ENCODE measurements at regions not wholly inside any gene's neighbourhood (a gene's known extent, or its start where the extent isn't known, plus 50 kb on each side); places are given as distances from the start of the nearest gene placed in this dataset.
A peak's percentile ranks its signal among the peaks of the same experiment; 100 is the strongest.
"Not testable (repeated sequence)": the region's sequence is repeated elsewhere in the genome, so short reads cannot be mapped to it uniquely, and the experiment has no call there.

DNA sequence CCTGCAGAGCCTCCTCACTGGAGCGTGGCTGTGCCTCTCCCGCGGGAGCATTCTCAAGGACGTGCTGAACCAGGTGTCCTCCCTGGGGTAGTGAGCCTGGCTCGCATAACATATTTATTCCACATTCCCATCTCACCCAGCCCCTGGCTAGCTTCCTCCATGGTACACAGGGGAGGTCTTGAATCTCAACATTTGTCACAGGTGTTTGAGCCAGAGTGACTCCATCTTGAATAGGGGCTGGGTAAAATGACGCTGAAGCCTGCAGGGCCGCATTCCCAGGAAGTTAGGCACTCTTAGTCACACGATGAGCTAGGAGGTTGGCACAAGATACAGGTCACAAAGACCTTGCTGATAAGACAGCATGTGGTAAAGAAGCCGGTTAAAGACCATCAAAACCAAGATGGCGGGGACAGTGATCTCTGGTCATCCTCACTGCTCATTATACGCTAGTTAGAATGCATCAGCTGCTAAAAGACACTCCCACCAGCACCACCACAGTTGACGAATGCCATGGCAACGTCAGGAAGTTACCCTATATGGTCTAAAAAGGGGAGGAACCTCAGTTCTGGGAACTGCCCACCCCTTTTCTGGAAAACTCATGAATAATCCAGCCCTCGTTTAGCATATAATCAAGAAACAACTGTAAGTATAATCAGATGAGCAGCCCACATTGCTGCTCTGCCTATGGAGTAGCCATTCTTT lies 273.8 kb upstream of the IRX4 start:
- DNase-seq: no peak

DNA sequence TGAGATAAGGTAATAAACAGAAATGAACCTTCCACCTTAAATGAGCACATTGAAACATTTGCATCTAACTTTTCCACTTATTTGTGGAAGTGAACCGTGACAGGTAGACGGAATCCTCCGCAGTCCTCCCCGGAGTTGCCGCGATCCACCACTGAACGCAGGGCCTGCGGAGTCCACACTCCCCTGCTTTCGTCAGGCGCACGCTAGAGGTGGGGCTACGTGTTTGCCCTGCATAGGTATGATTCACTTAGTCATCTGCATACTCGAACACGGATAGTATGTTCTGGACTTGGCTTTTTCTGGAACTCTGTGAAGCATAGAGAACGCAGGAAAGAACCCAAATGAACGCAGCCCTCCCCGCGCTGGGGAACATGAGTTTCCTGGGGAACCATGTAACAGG lies 272.8 kb upstream of the IRX4 start:
- no peak for DNase-seq

DNA sequence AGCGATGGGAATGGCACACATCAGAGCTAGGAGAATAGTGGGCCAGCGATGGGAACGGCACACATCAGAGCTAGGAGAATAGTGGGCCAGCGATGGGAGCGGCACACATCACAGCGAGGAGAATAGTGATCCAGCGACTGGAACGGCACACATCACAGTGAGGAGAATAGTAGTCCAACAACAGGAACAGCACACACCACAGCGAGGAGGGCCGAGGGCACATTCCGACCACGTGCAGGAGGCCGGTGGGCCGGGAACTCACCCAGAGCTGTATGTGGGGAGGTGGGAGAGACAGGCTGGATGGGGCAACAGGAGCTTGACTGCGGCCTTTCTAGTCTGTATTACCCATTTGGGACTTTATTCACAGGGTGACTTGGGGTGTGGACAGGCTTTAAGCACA lies 271.1 kb upstream of the IRX4 start:
- DNase-seq: no peak

DNA sequence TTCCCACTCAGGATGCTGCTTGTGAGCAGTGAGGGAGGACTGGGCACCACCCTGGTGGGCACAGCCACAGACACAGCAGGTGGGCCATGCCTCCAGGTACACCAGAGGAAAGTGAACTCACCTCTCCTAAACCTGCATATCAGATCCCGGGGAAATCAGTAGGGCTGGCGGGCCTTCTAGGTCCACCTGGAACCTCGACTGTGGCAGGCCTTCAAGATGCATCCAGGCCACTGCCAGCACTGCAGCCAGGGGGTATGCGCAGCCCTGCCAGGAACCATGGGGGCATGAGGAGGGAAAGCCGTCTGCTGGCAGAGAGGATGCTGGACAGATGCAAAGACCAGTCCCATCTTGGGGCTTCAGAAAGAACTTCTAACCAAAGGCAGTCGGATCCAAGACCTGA lies 270.6 kb upstream of the IRX4 start:
- no peak for DNase-seq

DNA sequence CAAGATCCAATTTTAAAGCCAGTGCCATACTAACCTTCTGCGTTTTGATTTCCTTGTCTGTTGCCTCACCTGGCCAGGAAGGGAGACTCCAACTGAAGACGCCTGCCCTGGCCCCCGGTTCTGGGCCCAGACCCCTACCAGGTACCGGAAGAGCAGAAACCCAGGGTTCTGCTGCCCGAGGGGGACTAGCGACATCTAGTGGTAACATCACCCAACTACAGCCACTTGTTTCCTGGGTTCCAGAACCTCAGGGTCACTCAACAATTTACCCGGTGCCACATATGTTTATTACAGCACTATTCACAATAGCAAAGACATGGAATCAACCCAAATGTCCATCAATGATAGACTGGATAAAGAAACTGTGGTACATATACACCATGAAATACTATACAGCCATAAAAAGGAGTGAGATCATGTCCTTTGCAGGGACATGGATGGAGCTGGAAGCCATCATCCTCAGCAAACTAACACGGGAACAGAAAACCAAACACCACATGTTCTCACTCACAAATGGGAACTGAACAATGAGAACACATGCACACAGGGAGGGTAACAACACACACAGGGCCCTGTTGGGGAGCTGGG lies 268.7 kb upstream of the IRX4 start:
- not testable (repeated sequence) for DNase-seq

DNA sequence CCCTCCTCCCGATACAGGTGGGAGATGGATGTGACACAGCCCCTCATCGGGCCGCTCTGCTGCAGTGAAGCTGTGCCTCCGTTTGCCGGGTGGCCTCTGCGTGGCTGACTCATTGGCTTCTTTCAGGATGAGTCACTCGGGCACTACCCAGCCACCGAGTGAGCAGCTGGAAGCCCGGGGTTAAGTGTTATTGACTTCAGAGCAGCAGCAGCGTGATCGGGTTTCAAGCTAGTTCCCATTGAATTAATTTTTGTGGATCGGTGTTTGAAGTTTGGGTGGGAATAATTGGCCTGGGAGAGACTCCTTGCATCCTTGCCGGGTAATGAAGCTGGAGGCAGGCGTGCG lies 266.4 kb upstream of the IRX4 start:
- DNase-seq: no peak

DNA sequence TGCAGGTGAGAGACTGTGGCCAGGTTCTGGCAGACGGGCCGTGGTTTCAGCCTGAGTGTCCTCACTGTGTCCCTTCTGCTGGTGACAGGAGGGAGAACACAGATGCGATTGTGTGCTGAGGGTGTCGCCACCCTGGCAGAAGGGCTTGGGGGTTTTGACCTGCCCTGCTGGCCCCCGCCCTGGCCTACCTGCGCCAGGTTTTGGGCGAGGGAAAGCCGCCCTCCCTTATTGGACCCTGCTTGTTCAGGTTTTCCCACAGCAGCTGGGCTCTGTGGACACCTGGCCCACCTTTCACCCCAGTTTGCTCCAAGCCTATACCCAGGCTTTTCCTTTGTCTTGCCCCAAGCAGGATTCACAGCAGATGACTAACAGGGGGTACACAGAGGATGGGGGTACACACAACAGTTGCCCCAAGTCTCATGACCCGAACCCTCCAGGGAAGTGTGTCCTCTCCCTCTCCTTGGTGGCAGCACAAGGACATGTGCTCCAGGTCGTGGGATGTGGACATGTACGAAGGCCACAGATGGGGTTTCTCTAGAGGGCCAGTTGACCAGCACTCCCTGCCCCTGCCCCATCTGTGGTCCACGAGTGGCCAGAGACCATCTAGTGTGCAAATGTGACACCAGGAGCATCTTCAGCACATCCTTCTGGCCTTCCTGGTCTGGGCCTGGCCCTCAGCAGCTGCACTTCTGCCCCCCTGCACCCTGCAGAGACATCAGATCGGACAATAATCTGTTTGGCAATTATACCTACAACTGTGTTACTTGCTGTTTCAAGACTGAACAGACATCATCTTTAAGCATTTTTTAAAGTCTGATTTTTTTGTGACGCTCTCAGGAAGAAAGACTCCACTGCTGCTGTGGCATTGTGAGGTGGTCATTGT lies 265.8 kb upstream of the IRX4 start:
- no peak for DNase-seq

DNA sequence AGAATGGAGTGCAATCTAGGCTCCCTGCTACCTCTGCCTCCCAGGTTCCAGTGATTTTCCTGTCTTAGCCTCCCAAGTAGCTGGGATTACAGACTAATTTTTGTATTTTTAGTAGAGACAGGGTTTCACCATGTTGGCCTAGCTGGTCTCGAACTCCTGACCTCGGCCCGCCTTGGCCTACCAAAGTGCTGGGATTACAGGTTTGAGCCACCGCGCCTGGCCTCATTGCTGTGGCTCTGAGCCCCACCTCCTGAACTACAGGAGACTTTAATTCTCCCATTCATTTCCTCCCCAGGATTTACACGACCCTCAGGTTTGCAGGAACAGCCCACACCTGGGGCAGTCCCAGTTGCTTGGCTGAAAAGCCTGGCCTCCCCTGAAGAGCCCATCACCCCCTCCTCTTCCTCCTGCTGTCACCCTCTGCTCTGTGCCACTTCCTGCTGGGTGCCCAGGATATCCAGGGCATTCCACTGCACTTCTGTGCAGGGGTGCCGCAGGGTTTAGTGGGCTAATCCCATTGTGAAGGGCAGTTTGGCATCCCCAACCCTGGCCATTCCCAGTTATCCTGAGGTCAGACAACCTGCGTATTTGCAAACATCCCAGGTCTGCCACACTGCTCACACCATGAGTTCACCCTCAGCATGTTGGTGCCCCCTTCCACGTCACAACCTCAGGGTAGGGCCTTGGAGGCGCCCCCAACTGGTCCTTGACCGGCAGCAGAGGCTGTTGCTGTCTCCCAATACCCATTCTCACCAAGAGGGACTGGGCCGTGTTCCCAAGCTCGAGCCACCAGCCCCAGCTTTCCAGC lies 265.0 kb upstream of the IRX4 start:
- no peak for DNase-seq

DNA sequence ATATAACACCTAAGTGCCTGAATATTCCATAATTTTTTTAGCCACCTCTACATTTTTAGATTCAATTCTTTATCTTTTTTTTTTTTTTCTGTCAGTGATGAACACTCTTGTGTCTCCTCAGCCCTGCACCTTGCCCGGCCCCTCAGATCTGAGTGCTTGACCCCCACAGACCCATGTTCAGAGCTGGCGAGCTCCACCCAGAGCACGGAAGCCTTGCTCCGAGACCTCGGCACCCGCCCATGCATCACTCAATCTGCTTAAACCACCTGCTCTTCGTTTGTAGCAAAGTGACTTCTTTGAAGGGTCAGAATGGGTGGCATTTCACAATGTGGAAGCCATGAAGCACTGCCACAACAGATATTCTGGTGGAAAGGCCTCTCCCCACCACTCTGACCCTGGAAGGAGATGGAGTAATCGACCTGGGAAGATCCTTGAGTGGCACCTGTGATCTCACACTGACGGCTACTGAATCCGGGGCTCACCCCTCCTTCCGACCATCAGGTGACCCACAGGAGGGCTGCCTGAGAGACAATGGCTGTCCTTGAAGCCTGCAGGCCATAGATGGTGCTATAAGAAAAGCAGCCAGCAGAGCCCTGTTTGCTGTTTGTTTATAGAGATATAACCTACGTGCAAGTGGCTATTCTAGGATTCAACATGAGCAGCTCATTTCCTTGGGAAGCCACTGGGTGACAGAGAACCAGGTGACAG lies 261.1 kb upstream of the IRX4 start:
- DNase-seq: no peak

DNA sequence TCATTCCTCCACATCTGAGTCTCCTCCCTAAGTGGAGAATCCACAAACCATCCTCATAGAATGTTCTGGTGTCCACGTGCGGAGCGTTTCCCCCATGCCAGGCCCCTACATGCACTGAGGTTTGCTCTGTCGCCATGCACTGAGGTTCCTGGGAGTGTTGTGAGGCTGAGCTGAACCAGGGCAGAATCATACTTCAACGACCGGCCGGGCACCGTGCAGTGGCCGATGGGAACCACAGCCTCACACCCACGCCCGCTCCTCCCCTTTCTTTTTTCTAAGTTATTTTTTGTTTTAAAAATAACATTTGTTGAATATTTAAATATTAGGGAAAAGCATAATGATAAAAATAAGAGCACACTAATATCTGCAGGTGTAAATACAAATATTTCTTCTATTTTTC lies 260.4 kb upstream of the IRX4 start:
- DNase-seq: no peak

DNA sequence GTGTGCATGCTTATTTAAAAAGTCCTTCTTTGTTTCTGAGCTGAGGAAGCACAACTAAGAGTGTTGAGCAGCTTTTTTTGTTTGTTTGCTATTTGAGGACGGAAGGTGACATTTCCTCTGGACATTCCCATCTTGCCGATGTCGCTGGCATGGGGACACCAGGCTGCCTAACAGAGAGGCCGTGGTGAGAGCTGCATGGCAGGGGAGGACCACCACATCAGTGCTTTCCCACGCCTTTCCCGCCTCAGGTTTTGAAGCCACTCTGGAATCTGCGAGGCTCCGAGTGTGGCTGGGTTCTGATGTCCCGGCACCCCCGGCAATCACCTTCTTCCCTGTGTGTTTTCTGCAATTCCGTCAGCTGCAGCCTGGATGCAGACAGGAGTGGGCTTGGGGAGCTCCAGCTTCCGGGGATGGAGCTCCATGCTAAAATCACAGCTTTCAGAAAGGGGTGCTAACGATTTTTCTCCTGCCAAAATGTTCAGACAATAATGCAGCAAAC lies 259.8 kb upstream of the IRX4 start:
- DNase-seq: no peak

DNA sequence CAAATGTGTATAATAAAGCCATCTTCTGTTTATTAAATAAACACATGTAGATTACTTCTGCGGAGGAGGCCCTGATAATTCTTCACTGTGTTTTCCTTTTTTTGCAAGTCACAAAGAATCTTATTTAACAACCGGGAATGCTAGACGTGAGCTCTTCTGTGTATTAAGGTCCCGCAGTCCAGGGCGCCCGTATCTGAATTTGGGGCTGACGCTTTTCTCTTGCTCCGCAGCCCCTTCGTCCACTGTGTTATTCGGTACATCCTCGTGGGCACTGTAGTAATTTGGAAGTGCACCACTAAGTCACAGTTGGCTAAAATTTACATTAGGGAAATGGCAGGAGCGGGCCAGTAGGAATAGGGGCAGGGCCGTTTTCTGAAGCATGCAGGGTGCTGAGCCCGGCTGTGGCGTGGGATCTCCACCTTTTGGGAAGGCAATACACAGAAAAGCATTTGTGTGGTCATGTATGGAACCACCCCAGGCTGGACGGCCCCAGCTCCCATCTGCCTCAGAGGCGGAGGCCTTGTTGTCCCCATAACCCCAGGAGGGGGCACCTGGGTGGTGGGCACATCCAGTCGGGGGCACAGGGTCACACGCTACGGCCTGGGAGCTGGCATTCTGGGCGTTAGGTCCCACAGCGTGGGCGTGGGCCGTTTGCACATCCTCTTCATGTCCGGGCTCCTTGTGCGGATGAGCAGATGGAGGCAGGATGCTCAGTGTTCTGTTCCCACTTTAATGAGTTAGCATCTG lies 258.7 kb upstream of the IRX4 start:
- no peak for DNase-seq

DNA sequence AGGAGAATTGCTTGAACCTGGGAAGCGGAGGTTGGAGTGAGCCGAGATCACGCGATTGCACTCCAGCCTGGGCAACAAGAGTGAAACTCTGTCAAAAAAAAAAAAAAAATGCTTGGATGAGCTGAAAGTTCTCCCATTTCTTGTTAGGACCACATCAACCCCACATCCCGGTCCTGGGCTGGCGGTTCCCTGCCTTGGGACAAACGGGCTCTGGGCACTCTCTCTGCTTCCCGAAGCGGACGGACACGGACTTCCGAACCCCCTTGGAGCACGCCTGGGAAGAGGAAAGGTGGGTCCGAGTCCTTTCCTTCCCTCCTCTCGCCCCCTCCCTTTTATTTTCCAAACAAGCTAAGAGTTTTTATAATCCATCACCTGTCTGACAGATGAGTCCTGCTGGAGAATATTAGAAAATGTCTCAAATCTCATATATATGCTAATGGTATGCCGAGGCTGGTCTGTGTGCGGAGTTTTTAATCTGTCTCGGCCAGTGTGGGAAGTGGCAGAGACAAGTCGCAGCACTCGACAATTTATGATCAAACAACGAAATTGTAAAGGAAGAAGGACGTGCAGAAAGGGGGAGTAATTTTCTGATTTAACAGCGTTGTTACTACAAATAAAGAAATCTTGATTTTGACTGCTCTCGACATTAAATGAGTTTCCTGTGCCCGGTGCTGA lies 257.9 kb upstream of the IRX4 start:
- DNase-seq: no peak

DNA sequence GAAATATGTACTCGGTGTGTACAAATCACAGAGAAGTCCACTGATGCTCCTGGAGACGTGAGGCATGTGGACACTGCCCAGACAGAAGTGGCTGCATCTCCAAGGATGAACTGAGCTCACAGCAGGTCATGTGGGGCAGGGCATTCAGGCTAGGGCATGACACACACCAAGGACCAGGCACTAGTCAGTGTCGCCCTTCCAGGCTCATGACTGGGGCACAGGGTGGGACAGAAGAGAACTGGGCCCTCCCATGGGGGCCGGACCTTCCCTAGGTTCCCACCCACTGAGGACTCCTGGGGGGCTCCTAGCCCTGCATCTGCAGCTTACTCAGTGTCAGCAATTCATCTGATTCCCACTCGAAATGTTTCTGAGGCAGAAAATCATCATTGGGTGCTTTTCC lies 256.8 kb upstream of the IRX4 start:
- no peak for DNase-seq

DNA sequence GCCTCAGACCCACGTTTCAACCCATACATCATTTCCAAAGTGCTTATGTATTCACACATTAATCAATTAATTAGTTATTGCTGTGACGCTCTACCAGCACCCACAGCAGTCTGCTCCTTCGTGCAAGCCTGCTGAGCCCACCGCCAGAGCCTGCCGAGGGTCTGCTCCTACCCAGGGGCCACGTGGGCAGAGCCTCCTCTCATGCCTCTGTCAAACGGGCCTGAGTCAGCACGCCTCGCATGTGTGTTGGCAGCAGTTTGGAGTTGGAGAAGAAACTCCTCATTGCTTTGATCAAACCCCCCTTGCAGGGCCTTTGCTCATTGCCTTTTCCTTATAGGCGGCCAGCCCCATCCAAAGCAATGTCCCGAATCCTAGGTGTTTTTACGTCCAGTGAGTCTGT lies 256.2 kb upstream of the IRX4 start:
- no peak for DNase-seq

DNA sequence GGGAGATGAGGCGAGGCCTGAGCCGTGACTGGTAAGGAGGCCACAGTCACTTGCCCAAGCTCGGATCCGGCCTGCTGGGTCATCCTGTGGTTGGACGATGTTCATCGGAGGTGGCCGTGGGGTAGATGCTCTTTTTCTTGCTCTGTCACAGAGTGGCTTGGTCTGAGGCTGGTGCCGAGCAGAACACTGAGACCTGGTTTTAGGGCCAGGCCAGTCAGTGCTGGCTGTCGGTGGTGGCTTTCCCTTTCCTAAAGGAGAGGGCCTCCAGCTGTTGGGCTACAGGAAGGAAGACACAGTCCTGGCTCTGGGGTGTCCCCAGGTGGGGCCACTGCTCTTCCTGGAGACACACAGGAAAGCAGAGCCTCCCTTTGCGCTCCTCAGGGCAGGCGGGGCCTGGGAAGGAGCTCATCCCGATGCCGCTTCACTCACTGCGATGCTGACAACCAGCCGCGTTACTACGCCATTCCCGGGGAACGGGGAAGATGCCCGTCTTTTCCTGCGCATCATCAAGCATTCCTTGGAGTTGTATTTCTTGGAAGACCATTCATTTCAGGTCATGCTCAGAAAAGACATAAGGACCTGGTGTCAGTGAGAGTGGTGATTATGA lies 254.8 kb upstream of the IRX4 start:
- no peak for DNase-seq

DNA sequence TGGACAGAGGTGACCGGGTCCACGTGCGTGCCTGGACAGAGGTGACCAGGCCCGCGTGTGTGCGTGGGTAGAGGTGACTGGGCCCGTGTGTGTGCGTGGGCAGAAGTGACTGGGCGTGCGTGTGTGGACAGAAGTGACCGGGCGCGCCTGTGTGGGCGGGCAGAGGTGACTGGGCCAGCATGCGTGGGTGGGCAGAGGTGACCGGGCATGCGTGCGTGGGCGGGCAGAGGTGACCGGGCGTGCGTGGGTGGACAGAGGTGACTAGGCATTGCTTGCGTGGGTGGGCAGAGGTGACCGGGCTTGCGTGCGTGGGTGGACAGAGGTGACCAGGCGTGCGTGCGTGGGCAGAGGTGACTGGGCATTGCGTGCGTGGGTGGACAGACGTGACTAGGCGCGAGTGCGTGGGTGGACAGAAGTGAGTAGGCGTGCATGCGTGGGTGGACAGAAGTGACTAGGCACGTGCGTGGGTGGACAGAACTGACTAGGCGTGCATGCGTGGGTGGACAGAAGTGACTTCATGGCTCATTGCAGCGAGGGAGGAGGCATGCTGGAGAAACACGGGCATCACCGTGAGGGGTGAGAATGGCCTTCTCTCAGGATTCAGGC lies 254.1 kb upstream of the IRX4 start:
- DNase-seq: peak in 2 of 58 donors; percentile 25 to 72

DNA sequence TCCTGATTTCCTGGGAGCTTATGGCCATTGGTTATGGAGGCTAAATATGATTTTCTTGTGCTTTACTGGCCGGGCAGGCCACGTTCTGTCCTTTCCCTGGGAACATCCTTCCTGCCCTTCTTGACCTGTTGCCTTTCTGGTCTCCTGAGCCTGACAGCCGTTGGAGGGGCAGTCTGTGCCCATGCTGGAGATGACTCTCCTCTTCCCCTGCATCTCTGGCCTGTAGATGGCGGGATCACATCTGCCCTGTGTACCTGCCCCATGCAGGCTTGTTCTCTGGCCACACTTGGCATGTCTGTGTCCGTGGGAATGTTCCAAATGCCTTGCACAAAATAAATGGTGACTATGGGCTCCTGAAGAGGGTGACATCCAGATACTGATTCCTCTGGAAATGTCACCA lies 253.1 kb upstream of the IRX4 start:
- no peak for DNase-seq

DNA sequence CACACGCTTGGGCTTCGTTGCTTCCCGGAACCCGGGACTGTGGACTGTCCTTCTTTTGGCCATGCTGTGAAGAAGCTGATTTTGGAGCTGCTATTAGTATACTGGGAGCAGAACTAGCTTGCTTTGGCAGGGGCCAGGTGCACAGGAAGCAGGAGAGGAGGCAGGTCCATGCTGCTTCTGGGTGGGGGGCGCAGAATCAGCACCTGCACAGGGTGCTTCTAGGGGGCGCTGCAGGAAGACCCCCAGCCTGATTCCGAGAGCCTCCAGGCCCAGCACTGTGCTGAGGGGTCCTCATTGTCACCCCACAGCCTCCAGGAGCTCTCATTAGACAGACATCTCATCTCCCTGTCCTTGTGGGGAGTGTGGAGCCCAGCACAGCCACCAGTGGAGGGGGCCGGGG lies 252.6 kb upstream of the IRX4 start:
- DNase-seq: no peak

Measured in anterior cingulate cortex (tissue), 58 donors.